H7 (cell line): ENCODE measurements at regions not wholly inside any gene's neighbourhood (a gene's known extent, or its start where the extent isn't known, plus 50 kb on each side); places are given as distances from the start of the nearest gene placed in this dataset.

Source experiments
- DNase-seq: peaks from one replicate; pipeline ENCODE4 v3.0.0; 2012
- H3K27me3 ChIP-seq: 2 replicates; pipeline ENCODE4 v1.6.0; 2011; ENCODE audit warnings: mild to moderate bottlenecking, low read length; ENCODE audit not compliant: control insufficient read depth, insufficient read depth
- H3K36me3 ChIP-seq: replicated peaks from 2 replicates; pipeline ENCODE4 v1.5.1; 2011; ENCODE audit warnings: low read length; ENCODE audit not compliant: control insufficient read depth, insufficient read depth
- H3K4me3 ChIP-seq: 2 replicates; pipeline ENCODE4 v1.5.1; 2011; ENCODE audit warnings: low read depth, mild to moderate bottlenecking, control low read depth, low read length, moderate library complexity; ENCODE audit not compliant: insufficient read depth

GRCh38 chr5:85760519-85760918 lies 857.2 kb upstream of the COX7C start:
- Histone ChIP-seq H3K27me3 (no peaks in the 10 kb centered on the region), H3K36me3 (no peaks in the 10 kb centered on the region), H3K4me3 (no peak overlapping the region)
- DNase-seq = peak; percentile 11

GRCh38 chr5:85769347-85769746 lies 848.4 kb upstream of the COX7C start:
- Histone ChIP-seq H3K36me3 (no peaks in the 10 kb centered on the region), H3K27me3 (no peaks in the 10 kb centered on the region), H3K4me3 (no peak overlapping the region)
- DNase-seq = no peak

- no peak overlapping the region for H3K4me3 ChIP-seq
- H3K27me3 ChIP-seq = no peaks in the 10 kb centered on the region
- H3K36me3 ChIP-seq = no peaks in the 10 kb centered on the region
- no peak for DNase-seq
These were observed 833.0 kb upstream of the COX7C start for GRCh38 chr5:85784746-85785145.

- H3K4me3 ChIP-seq = no peak overlapping the region
- no peak for DNase-seq
These were observed 804.6 kb upstream of the COX7C start for GRCh38 chr5:85813146-85813545.

GRCh38 chr5:85814596-85814995 lies 803.1 kb upstream of the COX7C start:
- H3K36me3 ChIP-seq = no peaks in the 10 kb centered on the region
- H3K4me3 ChIP-seq = no peak overlapping the region
- H3K27me3 ChIP-seq = no peaks in the 10 kb centered on the region
- DNase-seq = peak; percentile 7

More at GRCh38 chr5:85813146-85813545, 804.6 kb upstream of the COX7C start:
- no peaks in the 10 kb centered on the region for H3K27me3 ChIP-seq
- no peaks in the 10 kb centered on the region for H3K36me3 ChIP-seq

GRCh38 chr5:85823462-85824426 lies 794.0 kb upstream of the COX7C start:
- DNase-seq = no peak
- no peaks in the 10 kb centered on the region for H3K36me3 ChIP-seq
- H3K27me3 ChIP-seq = no peaks in the 10 kb centered on the region
- H3K4me3 ChIP-seq = no peak overlapping the region

- H3K4me3 ChIP-seq = no peak overlapping the region
- no peaks in the 10 kb centered on the region for H3K27me3 ChIP-seq
- H3K36me3 ChIP-seq = no peaks in the 10 kb centered on the region
- no peak for DNase-seq
These were observed 779.0 kb upstream of the COX7C start for GRCh38 chr5:85838781-85839180.

GRCh38 chr5:85841653-85842052 lies 776.1 kb upstream of the COX7C start:
- H3K4me3 ChIP-seq = no peak overlapping the region
- no peak for DNase-seq
- no peaks in the 10 kb centered on the region for H3K27me3 ChIP-seq
- no peaks in the 10 kb centered on the region for H3K36me3 ChIP-seq

- no peaks in the 10 kb centered on the region for H3K27me3 ChIP-seq
- no peaks in the 10 kb centered on the region for H3K36me3 ChIP-seq
- no peak overlapping the region for H3K4me3 ChIP-seq
- DNase-seq = no peak
These were observed 774.2 kb upstream of the COX7C start for GRCh38 chr5:85843535-85843934.

GRCh38 chr5:85849411-85849810 lies 768.3 kb upstream of the COX7C start:
- H3K36me3 ChIP-seq = no peaks in the 10 kb centered on the region
- DNase-seq = no peak
- H3K27me3 ChIP-seq = no peaks in the 10 kb centered on the region
- no peak overlapping the region for H3K4me3 ChIP-seq

- DNase-seq = no peak
- H3K27me3 ChIP-seq = no peaks in the 10 kb centered on the region
- H3K4me3 ChIP-seq = no peak overlapping the region
- no peaks in the 10 kb centered on the region for H3K36me3 ChIP-seq
These were observed 752.4 kb upstream of the COX7C start for GRCh38 chr5:85865296-85865695.

- no peaks in the 10 kb centered on the region for H3K27me3 ChIP-seq
These were observed 749.7 kb upstream of the COX7C start for GRCh38 chr5:85868070-85868469.

GRCh38 chr5:85893996-85894395 lies 723.7 kb upstream of the COX7C start:
- DNase-seq = no peak
- peaks cover 40% of the 10 kb centered on the region for H3K27me3 ChIP-seq
- no peaks in the 10 kb centered on the region for H3K36me3 ChIP-seq

More at GRCh38 chr5:85868070-85868469, 749.7 kb upstream of the COX7C start:
- Histone ChIP-seq H3K4me3 (no peak overlapping the region), H3K36me3 (no peaks in the 10 kb centered on the region)
- no peak for DNase-seq

GRCh38 chr5:85896514-85896913 lies 721.2 kb upstream of the COX7C start:
- Histone ChIP-seq H3K27me3 (peaks cover 39% of the 10 kb centered on the region), H3K36me3 (no peaks in the 10 kb centered on the region), H3K4me3 (no peak overlapping the region)
- DNase-seq = no peak

More at GRCh38 chr5:85893996-85894395, 723.7 kb upstream of the COX7C start:
- H3K4me3 ChIP-seq = no peak overlapping the region

GRCh38 chr5:85906460-85906859 lies 711.3 kb upstream of the COX7C start:
- Histone ChIP-seq H3K27me3 (no peaks in the 10 kb centered on the region), H3K36me3 (no peaks in the 10 kb centered on the region), H3K4me3 (no peak overlapping the region)
- DNase-seq = no peak
